ENCODE measurements at regions not wholly inside any gene's neighbourhood (a gene's known extent, or its start where the extent isn't known, plus 50 kb on each side); places are given as distances from the start of the nearest gene placed in this dataset.
"Not testable (repeated sequence)": the region's sequence is repeated elsewhere in the genome, so short reads cannot be mapped to it uniquely, and the experiment has no call there.

GRCh38 chrX:55326985-55327384, 62.3 kb upstream of the PAGE3 start:
- no peak for DNase-seq (ENCODE audit: low read depth)

GRCh38 chrX:55335296-55335695, 70.6 kb upstream of the PAGE3 start:
- DNase-seq (ENCODE audit: low read depth) = no peak

- no peak for DNase-seq (ENCODE audit: low read depth)
These were observed 71.5 kb upstream of the PAGE3 start for GRCh38 chrX:55336176-55336575.

GRCh38 chrX:55340896-55341433, 76.2 kb upstream of the PAGE3 start:
- no peak for DNase-seq (ENCODE audit: low read depth)

GRCh38 chrX:55342533-55343501, 78.1 kb upstream of the PAGE3 start:
- peak; percentile 6 for DNase-seq (ENCODE audit: low read depth)

GRCh38 chrX:55356609-55357008, 91.9 kb upstream of the PAGE3 start:
- DNase-seq (ENCODE audit: low read depth) = no peak

GRCh38 chrX:55357236-55357635, 92.5 kb upstream of the PAGE3 start:
- DNase-seq (ENCODE audit: low read depth) = no peak

- no peak for DNase-seq (ENCODE audit: low read depth)
These were observed 72.5 kb upstream of the MAGEH1 start for GRCh38 chrX:55379396-55379795.

- no peak for DNase-seq (ENCODE audit: low read depth)
These were observed 62.6 kb upstream of the MAGEH1 start for GRCh38 chrX:55389376-55389775.

- not testable (repeated sequence) for DNase-seq (ENCODE audit: low read depth)
These were observed 55.1 kb upstream of the MAGEH1 start for GRCh38 chrX:55396836-55397235.
